CD14-positive monocyte (primary cell): ENCODE measurements at regions not wholly inside any gene's neighbourhood (a gene's known extent, or its start where the extent isn't known, plus 50 kb on each side); places are given as distances from the start of the nearest gene placed in this dataset.

Experiments
- DNase-seq, 3 donors: peaks; one replicate each; pipeline ENCODE4 v3.0.0-alpha.2; 2011 to 2022
- H2AFZ ChIP-seq: 2 replicates; pipeline ENCODE4 v1.6.0; 2012; ENCODE audit warnings: mild to moderate bottlenecking, low read depth, low read length, inconsistent platforms; ENCODE audit not compliant: insufficient read depth, poor library complexity, severe bottlenecking
- H3K27ac ChIP-seq, 2 donors: 1 replicate in 1 of 2; 2 replicates in 1 of 2; pipeline ENCODE4 v1.5.1; 2012 to 2013; ENCODE audit warnings: low read length in 2 of 2, control low read depth in 1 of 2, inconsistent platforms in 1 of 2, low read depth in 1 of 2, mild to moderate bottlenecking in 1 of 2
- H3K27me3 ChIP-seq, 2 donors: one replicate each; pipeline versions ENCODE4 v1.6.0 to v1.6.1; 2011 to 2013; ENCODE audit warnings: low read length in 2 of 2; ENCODE audit not compliant: control insufficient read depth in 2 of 2, insufficient read depth in 2 of 2
- H3K36me3 ChIP-seq, 2 donors: replicated peaks in 1 of 2; 1 replicate in 1 of 2; 2 replicates in 1 of 2; pipeline versions ENCODE4 v1.5.1 to v1.6.1; 2012 to 2013; ENCODE audit warnings: low read length in 2 of 2, control low read depth in 1 of 2, inconsistent platforms in 1 of 2, mild to moderate bottlenecking in 1 of 2; ENCODE audit not compliant: insufficient read depth in 2 of 2, control insufficient read depth in 1 of 2
- H3K4me1 ChIP-seq, 2 donors: 1 replicate in 1 of 2; 2 replicates in 1 of 2; pipeline versions ENCODE4 v1.5.1 to v1.6.1; 2012 to 2013; ENCODE audit warnings: low read length in 2 of 2, control low read depth in 1 of 2, inconsistent platforms in 1 of 2, mild to moderate bottlenecking in 1 of 2, moderate library complexity in 1 of 2; ENCODE audit not compliant: insufficient read depth in 2 of 2, control insufficient read depth in 1 of 2
- H3K4me2 ChIP-seq: replicated peaks from 2 replicates; pipeline ENCODE3; 2012; ENCODE audit warnings: low read length, moderate library complexity, mild to moderate bottlenecking; ENCODE audit not compliant: poor library complexity, severe bottlenecking; ENCODE audit errors: extremely low read depth
- H3K4me3 ChIP-seq, 3 experiments: fragments of 200-600 bp in 1 of 3; sonication (generic) in 1 of 3; replicated peaks in 1 of 3; 1 replicate in 2 of 3; 2 replicates in 1 of 3; pipeline ENCODE4 v1.5.1; 2011 to 2013; ENCODE audit warnings: low read length in 3 of 3, mild to moderate bottlenecking in 3 of 3, control low read depth in 2 of 3, low read depth in 2 of 3, inconsistent platforms in 1 of 3, moderate library complexity in 1 of 3
- H3K79me2 ChIP-seq: 2 replicates; pipeline ENCODE4 v1.6.0; 2012; ENCODE audit warnings: mild to moderate bottlenecking, control low read depth, inconsistent platforms, low read length, moderate library complexity; ENCODE audit not compliant: insufficient read depth
- H3K9ac ChIP-seq: 2 replicates; pipeline ENCODE4 v1.6.0; 2017; ENCODE audit warnings: low read length, mild to moderate bottlenecking; ENCODE audit not compliant: insufficient read depth, poor library complexity, severe bottlenecking
- H3K9me3 ChIP-seq, 2 donors: replicated peaks in 1 of 2; 1 replicate in 1 of 2; 2 replicates in 1 of 2; pipeline versions ENCODE4 v1.5.1 to v1.6.1; 2012 to 2013; ENCODE audit warnings: low read length in 2 of 2, control low read depth in 1 of 2; ENCODE audit not compliant: control insufficient read depth in 1 of 2, insufficient read depth in 1 of 2
- H4K20me1 ChIP-seq: 2 replicates; pipeline ENCODE4 v1.6.0; 2012; ENCODE audit warnings: mild to moderate bottlenecking, low read length, control low read depth, moderate library complexity; ENCODE audit not compliant: insufficient read depth
- H3K27ac Mint-ChIP-seq, 7 donors: one replicate each; pipeline ENCODE4 v1.8.0; 2020; ENCODE audit warnings: mild to moderate bottlenecking in 7 of 7, mixed read lengths in 7 of 7, moderate library complexity in 6 of 7, inconsistent platforms in 2 of 7
- H3K27me3 Mint-ChIP-seq, 3 donors: one replicate each; pipeline ENCODE4 v1.8.0; 2021 to 2022; ENCODE audit warnings: low read depth in 3 of 3, mild to moderate bottlenecking in 3 of 3, mixed read lengths in 3 of 3, moderate library complexity in 3 of 3, inconsistent platforms in 1 of 3
- H3K36me3 Mint-ChIP-seq, 2 donors: one replicate each; pipeline ENCODE4 v1.8.0; 2020; ENCODE audit warnings: mixed read lengths in 2 of 2, inconsistent platforms in 1 of 2, mild to moderate bottlenecking in 1 of 2
- H3K4me1 Mint-ChIP-seq: one replicate; pipeline ENCODE4 v1.8.0; 2020; ENCODE audit warnings: mild to moderate bottlenecking, mixed read lengths
- H3K4me3 Mint-ChIP-seq, 2 donors: one replicate each; pipeline ENCODE4 v1.8.0; 2020; ENCODE audit warnings: mild to moderate bottlenecking in 2 of 2, mixed read lengths in 2 of 2, moderate library complexity in 1 of 2
- H3K9me3 Mint-ChIP-seq, 7 donors: one replicate each; pipeline ENCODE4 v1.8.0; 2020 to 2022; ENCODE audit warnings: mixed read lengths in 7 of 7, mild to moderate bottlenecking in 6 of 7, moderate library complexity in 6 of 7, inconsistent platforms in 2 of 7
- CTCF ChIP-seq: fragments of 200-600 bp; IDR thresholded peaks from one replicate; pipeline ENCODE4 v1.8.0; 2022; ENCODE audit warnings: antibody characterized with exemption, mild to moderate bottlenecking
- WGBS: methylation state at CpG from one replicate; pipeline ENCODE4 v1.1.5; 2013; ENCODE audit warnings: missing lambda C conversion rate; ENCODE audit not compliant: insufficient coverage; 5-methylcytosine and 5-hydroxymethylcytosine counted together
- intact Hi-C, 2 donors: fragments of 100-400 bp; cut with micrococcal nuclease; formaldehyde crosslinking; loops; one replicate each; pipeline versions ENCODE4 v1.15.0 to v1.15.1; 2023

- no peak for TF ChIP-seq CTCF
- WGBS: no CpG with 5 or more reads among the region's 1 CpG
Measured at GRCh38 chr2:13488965-13489364, 772.2 kb downstream of the TRIB2 start.

GRCh38 chr2:13492262-13492661 lies 775.5 kb downstream of the TRIB2 start:
- H3K27me3 Mint-ChIP-seq: no peaks in the 10 kb centered on the region
- Histone ChIP-seq H4K20me1 (no peaks in the 10 kb centered on the region), H3K79me2 (no peaks in the 10 kb centered on the region), H3K4me1 (no peaks in the 10 kb centered on the region), H3K36me3 (no peaks in the 10 kb centered on the region), H3K9ac (no peak overlapping the region), H3K4me3 (no peak overlapping the region), H3K4me2 (no peak overlapping the region), H3K9me3 (no peaks in the 10 kb centered on the region), H3K27ac (no peak overlapping the region), H3K27me3 (no peaks in the 10 kb centered on the region), H2AFZ (no peak overlapping the region)
- TF ChIP-seq CTCF: no peak
- intact Hi-C loops: no loop called here
- H3K4me1 Mint-ChIP-seq: no peaks in the 10 kb centered on the region
- DNase-seq: no peak
- no peak overlapping the region for H3K27ac Mint-ChIP-seq
- H3K4me3 Mint-ChIP-seq: no peak overlapping the region
- WGBS: 100% methylated on average over 1 of the region's 1 CpG
- no peaks in the 10 kb centered on the region for H3K36me3 Mint-ChIP-seq
- peaks cover 0 to 3% (median 0%) of the 10 kb centered on the region in 7 donors for H3K9me3 Mint-ChIP-seq

More at GRCh38 chr2:13488965-13489364, 772.2 kb downstream of the TRIB2 start:
- Mint-ChIP-seq H3K4me3 (no peak overlapping the region), H3K27me3 (no peaks in the 10 kb centered on the region), H3K36me3 (no peaks in the 10 kb centered on the region), H3K9me3 (peaks cover 0 to 3% (median 0%) of the 10 kb centered on the region in 7 donors), H3K4me1 (no peaks in the 10 kb centered on the region), H3K27ac (no peak overlapping the region)
- Histone ChIP-seq H3K36me3 (no peaks in the 10 kb centered on the region), H3K27ac (no peak overlapping the region), H3K9me3 (no peaks in the 10 kb centered on the region), H3K4me3 (no peak overlapping the region), H3K9ac (no peak overlapping the region), H3K4me2 (no peak overlapping the region), H3K79me2 (no peaks in the 10 kb centered on the region), H2AFZ (no peak overlapping the region), H3K27me3 (no peaks in the 10 kb centered on the region), H3K4me1 (no peaks in the 10 kb centered on the region), H4K20me1 (no peaks in the 10 kb centered on the region)
- no peak for DNase-seq
- intact Hi-C loops: no loop called here
